Esophagus squamous epithelium (tissue), 5 donors: ENCODE measurements at regions not wholly inside any gene's neighbourhood (a gene's known extent, or its start where the extent isn't known, plus 50 kb on each side); places are given as distances from the start of the nearest gene placed in this dataset.

Source experiments
- DNase-seq: peaks from one replicate; lab custom pipeline; 2025; lab: John Stamatoyannopoulos, UW
- H3K27ac ChIP-seq, 4 donors: fragments of 200-600 bp; sonication (generic); one replicate each; pipeline ENCODE4 v1.5.1; 2016 to 2019; ENCODE audit warnings: mild to moderate bottlenecking in 1 of 4
- H3K27me3 ChIP-seq, 4 donors: fragments of 200-600 bp; sonication (generic); 1 replicate in 3 of 4; 2 replicates in 1 of 4; pipeline versions ENCODE4 v1.5.1 to v1.6.0; 2017 to 2021; ENCODE audit warnings: antibody characterized with exemption in 1 of 4
- H3K36me3 ChIP-seq, 3 donors: fragments of 200-600 bp; sonication (generic); one replicate each; pipeline ENCODE4 v1.5.1; 2016 to 2019
- H3K4me1 ChIP-seq, 3 donors: fragments of 200-600 bp; sonication (generic); one replicate each; pipeline ENCODE4 v1.5.1; 2017 to 2019
- H3K4me3 ChIP-seq, 4 donors: fragments of 200-600 bp; sonication (generic); 1 replicate in 3 of 4; 2 replicates in 1 of 4; pipeline ENCODE4 v1.5.1; 2016 to 2019; ENCODE audit warnings: mild to moderate bottlenecking in 2 of 4, moderate library complexity in 1 of 4
- H3K9me3 ChIP-seq, 3 donors: fragments of 200-600 bp; sonication (generic); one replicate each; pipeline ENCODE4 v1.5.1; 2016 to 2019
- POLR2A ChIP-seq, 4 donors: fragments of 450-650 bp; IDR thresholded peaks; one replicate each; pipeline ENCODE4 v1.6.1; 2017; ENCODE audit warnings: antibody characterized with exemption in 4 of 4, mild to moderate bottlenecking in 4 of 4, moderate library complexity in 3 of 4
- WGBS, 2 donors: methylation state at CpG; one replicate each; pipeline ENCODE4 v1.1.5; 2018; 5-methylcytosine and 5-hydroxymethylcytosine counted together
- intact Hi-C: fragments of 100-400 bp; cut with DNase I; formaldehyde crosslinking; loops from one replicate; pipeline ENCODE4 v1.15.0; 2022
- TF ChIP-seq, protein P1 (sequence below), 6 experiments: fragments of 450-650 bp in 4 of 6; fragments of 200-600 bp in 2 of 6; sonication (generic) in 2 of 6; IDR thresholded peaks; one replicate each; pipeline ENCODE4 v1.5.1; 2016 to 2019; ENCODE audit warnings: antibody characterized with exemption in 6 of 6, mild to moderate bottlenecking in 4 of 6, moderate library complexity in 4 of 6
- donor health status: DM: yes; HTN: yes; CAD: no.

DNA sequence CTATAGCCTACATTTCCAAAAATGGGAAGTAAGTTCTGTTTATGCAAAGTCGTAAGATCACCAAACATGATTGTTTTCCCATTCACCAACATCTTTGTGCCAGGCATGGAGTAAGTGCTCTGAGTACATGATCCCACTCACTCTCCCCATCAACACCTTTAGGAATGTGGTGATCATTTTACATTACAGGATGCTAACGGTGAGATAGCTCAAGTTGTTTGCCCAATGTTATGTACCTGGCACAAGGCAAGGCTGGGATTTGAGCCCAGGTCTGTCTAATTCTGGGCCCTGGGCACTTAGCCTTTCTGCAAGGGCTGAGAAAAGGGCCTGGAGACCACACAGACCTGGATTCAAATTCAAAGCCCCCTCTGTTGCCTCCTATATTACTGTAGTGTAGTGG lies 581.7 kb upstream of the CFAP20DC start:
- intact Hi-C loops, result no loop called here
- Histone ChIP-seq H3K4me3 (no peak overlapping the region), H3K9me3 (no peaks in the 10 kb centered on the region), H3K27ac (no peak overlapping the region), H3K27me3 (no peaks in the 10 kb centered on the region), H3K4me1 (peaks cover 0 to 4% (median 0%) of the 10 kb centered on the region in 3 donors), H3K36me3 (no peaks in the 10 kb centered on the region)
- TF ChIP-seq POLR2A (IDR thresholded peaks at IDR 0.05), result no peak
- TF ChIP-seq, protein P1, sequence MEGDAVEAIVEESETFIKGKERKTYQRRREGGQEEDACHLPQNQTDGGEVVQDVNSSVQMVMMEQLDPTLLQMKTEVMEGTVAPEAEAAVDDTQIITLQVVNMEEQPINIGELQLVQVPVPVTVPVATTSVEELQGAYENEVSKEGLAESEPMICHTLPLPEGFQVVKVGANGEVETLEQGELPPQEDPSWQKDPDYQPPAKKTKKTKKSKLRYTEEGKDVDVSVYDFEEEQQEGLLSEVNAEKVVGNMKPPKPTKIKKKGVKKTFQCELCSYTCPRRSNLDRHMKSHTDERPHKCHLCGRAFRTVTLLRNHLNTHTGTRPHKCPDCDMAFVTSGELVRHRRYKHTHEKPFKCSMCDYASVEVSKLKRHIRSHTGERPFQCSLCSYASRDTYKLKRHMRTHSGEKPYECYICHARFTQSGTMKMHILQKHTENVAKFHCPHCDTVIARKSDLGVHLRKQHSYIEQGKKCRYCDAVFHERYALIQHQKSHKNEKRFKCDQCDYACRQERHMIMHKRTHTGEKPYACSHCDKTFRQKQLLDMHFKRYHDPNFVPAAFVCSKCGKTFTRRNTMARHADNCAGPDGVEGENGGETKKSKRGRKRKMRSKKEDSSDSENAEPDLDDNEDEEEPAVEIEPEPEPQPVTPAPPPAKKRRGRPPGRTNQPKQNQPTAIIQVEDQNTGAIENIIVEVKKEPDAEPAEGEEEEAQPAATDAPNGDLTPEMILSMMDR (IDR thresholded peaks at IDR 0.05), result no peak
- WGBS, 2 donors, result 65 to 79% methylated on average over 2 of the region's 2 CpGs
- no peak for DNase-seq

DNA sequence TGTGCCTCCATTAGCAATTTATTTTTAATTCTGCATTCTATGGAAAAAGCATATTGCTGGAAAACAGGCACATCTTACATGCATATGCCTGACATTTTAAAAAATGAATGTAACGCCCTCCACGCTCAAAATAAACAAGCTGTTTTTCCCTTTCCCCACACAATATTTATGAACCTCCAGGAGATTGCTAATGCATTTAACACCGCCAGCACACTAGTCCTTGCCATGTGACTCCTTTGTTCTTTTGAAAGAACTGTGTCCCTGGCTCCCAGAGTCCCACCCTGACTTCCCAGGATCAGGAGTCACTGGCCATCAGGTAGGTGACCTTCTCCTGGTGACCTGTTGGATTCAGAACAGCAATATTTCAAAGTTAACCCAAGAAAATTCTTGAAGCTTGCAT lies 571.2 kb upstream of the CFAP20DC start:
- H3K4me3 ChIP-seq, result no peak overlapping the region
- no peaks in the 10 kb centered on the region for H3K4me1 ChIP-seq
- no peaks in the 10 kb centered on the region for H3K27me3 ChIP-seq
- TF ChIP-seq POLR2A (IDR thresholded peaks at IDR 0.05), result no peak
- TF ChIP-seq, protein P1 (IDR thresholded peaks at IDR 0.05), result no peak
- DNase-seq, result no peak
- WGBS, 2 donors, result 76 to 78% methylated on average over 3 of the region's 3 CpGs
- H3K36me3 ChIP-seq, result no peaks in the 10 kb centered on the region
- H3K9me3 ChIP-seq, result no peaks in the 10 kb centered on the region
- intact Hi-C loops, result no loop called here
- no peak overlapping the region for H3K27ac ChIP-seq

DNA sequence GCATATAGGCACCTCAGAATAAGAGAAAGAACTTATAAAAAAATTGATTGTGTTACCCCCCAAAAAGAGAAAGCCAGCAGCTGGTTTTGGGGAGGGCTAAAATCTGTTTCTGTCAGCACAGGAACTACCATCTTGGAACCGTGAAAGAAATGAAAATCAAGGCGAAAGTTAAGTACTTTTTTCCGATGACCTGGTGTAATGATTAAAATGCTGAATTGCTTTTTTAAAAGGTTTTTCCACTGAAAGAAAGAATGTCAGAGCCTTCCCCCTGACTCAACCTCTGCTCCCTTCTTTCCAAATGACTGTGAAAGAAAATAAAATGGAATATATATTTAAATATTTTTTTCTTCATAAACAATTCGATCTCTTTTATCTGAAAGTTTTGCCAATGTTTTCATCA lies 570.5 kb upstream of the CFAP20DC start:
- intact Hi-C loops, result no loop called here
- no peak overlapping the region for H3K4me3 ChIP-seq
- no peaks in the 10 kb centered on the region for H3K4me1 ChIP-seq
- no peaks in the 10 kb centered on the region for H3K36me3 ChIP-seq
- no peaks in the 10 kb centered on the region for H3K9me3 ChIP-seq
- no peaks in the 10 kb centered on the region for H3K27me3 ChIP-seq
- no peak overlapping the region for H3K27ac ChIP-seq
- DNase-seq, result no peak
- 76 to 77% methylated on average over 4 of the region's 4 CpGs for WGBS, 2 donors
- no peak for TF ChIP-seq POLR2A (IDR thresholded peaks at IDR 0.05)
- TF ChIP-seq, protein P1 (IDR thresholded peaks at IDR 0.05), result no peak

DNA sequence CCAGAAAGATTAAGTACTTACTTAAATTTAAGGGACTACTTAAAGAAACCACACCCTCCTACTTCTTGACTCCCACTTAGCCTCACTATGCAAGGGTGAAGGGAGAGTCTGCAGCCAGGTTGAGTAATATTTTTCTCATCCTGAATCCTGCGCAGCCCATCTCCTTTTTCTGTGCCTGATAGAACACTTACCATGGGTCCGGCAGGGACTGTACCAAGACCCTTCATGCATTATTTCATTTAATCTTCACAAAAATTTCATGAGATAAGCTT lies 562.6 kb upstream of the CFAP20DC start:
- Histone ChIP-seq H3K4me1 (peaks cover 0 to 16% (median 7%) of the 10 kb centered on the region in 3 donors), H3K4me3 (no peak overlapping the region), H3K9me3 (no peaks in the 10 kb centered on the region), H3K27me3 (no peaks in the 10 kb centered on the region), H3K36me3 (no peaks in the 10 kb centered on the region), H3K27ac (no peak overlapping the region)
- DNase-seq, result no peak
- 91 to 92% methylated on average over 2 of the region's 2 CpGs for WGBS, 2 donors
- TF ChIP-seq, protein P1 (IDR thresholded peaks at IDR 0.05), result no peak
- TF ChIP-seq POLR2A (IDR thresholded peaks at IDR 0.05), result no peak
- intact Hi-C loops, result no loop called here

DNA sequence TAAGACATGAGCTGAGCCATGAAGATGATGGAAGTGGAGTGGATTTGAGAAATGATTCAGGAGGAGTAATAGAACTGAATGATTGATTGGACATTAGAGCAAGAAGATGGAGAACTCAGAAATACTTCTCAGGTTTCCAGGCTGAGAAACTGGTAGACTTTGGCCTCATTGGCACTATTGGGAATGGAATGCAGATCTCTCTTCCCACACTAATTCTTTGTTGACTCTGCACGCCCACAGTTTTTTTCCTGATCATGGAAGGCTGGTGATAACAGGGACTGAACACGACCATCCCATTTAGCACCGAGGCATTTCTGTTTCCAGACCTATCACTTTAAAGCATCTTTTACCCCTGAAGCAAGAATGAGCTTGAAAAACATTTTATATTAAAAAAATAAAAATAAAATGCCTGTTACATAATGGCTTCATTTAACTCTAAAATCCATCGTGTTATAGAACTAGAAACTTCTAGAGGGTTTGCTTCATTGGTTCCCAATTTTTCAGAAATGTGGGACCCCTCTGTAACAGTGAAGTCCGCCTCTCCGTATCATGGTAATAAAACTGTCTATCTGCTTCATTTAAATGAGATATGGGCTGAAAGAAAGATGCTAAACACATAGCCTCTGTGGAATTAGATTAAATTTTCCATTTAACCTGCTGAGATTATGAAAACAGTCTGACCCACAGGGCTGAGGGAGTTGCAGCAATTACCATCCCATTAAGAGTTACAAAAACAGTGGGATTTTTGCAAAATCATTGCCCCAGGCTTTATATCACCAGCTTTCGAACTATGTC lies 562.0 kb upstream of the CFAP20DC start:
- H3K27me3 ChIP-seq, result no peaks in the 10 kb centered on the region
- DNase-seq, result no peak
- H3K4me1 ChIP-seq, result peaks cover 0 to 16% (median 7%) of the 10 kb centered on the region in 3 donors
- no peak overlapping the region for H3K27ac ChIP-seq
- no peaks in the 10 kb centered on the region for H3K9me3 ChIP-seq
- H3K36me3 ChIP-seq, result no peaks in the 10 kb centered on the region
- H3K4me3 ChIP-seq, result no peak overlapping the region
- TF ChIP-seq, protein P1 (IDR thresholded peaks at IDR 0.05), result no peak
- TF ChIP-seq POLR2A (IDR thresholded peaks at IDR 0.05), result no peak
- intact Hi-C loops, result no loop called here
- WGBS, 2 donors, result 77 to 79% methylated on average over 7 of the region's 7 CpGs
